ENCODE measurements at regions not wholly inside any gene's neighbourhood (a gene's known extent, or its start where the extent isn't known, plus 50 kb on each side); places are given as distances from the start of the nearest gene placed in this dataset.
"Not testable (repeated sequence)": the region's sequence is repeated elsewhere in the genome, so short reads cannot be mapped to it uniquely, and the experiment has no call there.

DNA sequence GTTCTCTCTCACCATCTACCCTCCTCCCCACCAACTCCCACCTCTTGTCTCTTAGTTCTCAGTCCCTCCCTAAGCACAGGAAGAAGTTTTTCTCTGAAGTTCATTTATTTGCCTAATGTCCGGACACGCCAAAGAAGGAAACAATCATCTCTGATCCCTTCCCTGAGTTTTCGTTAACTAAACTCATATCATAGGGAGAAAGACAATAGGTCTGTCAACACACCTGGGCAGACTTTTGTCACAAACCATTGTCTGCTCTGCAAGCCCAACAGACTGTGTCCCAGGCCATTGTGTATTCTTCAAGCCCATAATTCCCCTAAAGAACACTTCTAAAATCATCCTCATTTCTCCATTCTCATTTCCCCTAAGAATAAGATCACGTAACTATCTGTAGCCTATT is 691.0 kb upstream of the MBL2 start:
- no peak for DNase-seq (ENCODE audit: low spot score)
- in situ Hi-C loops (cut with HindIII; ENCODE audit: low sequenced_read_pairs) = no loop called here

DNA sequence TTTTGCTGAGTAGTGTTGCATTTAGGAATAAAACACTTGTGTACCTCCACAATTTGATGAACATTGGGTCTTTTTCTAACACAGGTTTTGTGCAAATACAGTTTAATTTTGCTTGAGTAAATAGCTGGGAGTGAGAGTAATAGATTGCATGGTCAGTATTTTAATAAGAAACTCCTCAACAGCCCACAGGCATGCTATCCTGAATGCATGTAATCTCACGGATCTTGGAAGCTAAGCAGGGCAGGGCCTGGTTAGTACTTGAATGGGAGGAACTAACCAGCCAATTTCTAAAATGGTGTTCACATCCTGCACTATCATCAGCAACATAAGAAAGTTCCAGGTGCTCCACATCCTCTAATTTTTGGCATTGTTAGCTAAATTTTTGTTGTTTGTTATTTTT is 685.4 kb upstream of the MBL2 start:
- in situ Hi-C loops (cut with HindIII; ENCODE audit: low sequenced_read_pairs) = no loop called here

DNA sequence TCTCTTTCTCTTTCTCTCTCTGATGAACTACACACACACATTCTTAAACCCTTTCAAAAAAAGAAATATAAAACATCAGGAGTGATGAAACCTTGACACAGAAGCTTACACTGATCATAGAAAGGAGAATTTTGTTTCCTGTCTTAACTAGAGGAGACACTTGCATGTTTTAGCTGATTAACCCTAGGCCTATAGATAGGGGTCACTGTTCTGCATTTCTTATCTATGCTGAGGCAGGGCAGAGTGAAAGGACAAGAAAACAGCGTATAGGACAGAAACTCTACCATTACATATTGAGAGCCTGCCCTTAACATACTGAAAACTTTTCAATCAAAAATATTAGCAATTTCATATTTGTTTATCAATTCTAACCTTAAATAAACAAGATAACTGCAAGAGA is 680.6 kb upstream of the MBL2 start:
- in situ Hi-C loops (cut with HindIII; ENCODE audit: low sequenced_read_pairs) = no loop called here
- DNase-seq (ENCODE audit: low spot score) = no peak

More for the DNA sequence above, 685.4 kb upstream of the MBL2 start:
- no peak for DNase-seq (ENCODE audit: low spot score)

DNA sequence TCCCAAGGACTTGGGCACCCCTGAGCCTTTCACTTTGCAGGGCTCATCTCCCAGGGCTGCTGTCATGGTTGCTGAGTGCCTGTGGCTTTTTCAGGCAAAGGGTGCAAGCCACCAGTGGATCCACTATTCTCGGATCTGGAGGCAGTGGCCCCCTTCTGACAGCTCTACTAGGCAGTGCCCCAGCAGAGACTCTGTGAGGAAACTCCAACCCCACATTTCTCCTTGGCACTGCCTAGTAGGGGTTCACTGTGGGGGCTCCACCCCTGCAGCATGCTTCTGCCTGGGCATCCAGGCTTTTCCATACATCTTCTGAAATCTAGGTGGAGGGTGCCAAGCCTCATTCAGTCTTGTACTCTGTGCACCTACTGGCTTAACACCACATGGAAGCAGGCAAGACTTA is 675.0 kb upstream of the MBL2 start:
- in situ Hi-C loops (cut with HindIII; ENCODE audit: low sequenced_read_pairs) = no loop called here
- no peak for DNase-seq (ENCODE audit: low spot score)

DNA sequence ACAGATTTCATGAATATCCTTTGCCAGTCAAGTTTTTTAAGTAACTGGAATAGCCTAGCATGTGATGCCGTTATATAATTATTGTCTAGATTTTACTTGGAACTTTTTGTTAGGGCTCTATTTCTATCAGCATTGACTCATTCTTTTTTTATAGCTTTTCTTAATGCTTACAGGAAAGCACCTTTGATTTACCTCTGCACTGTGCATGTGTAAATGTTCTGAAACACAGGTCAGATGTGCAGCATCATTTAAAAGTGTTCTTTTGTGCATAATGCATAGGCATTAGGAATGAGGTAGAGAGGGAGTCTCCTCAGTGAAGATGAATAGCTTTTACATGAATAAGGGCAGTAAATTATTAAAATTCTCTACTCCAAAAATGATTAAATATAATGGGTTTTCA is 669.3 kb upstream of the MBL2 start:
- no peak for DNase-seq (ENCODE audit: low spot score)
- in situ Hi-C loops (cut with HindIII; ENCODE audit: low sequenced_read_pairs) = no loop called here

GRCh38 chr10:53440601-53441000 is 668.0 kb upstream of the MBL2 start:
- in situ Hi-C loops (cut with HindIII; ENCODE audit: low sequenced_read_pairs) = no loop called here
- DNase-seq (ENCODE audit: low spot score) = no peak

DNA sequence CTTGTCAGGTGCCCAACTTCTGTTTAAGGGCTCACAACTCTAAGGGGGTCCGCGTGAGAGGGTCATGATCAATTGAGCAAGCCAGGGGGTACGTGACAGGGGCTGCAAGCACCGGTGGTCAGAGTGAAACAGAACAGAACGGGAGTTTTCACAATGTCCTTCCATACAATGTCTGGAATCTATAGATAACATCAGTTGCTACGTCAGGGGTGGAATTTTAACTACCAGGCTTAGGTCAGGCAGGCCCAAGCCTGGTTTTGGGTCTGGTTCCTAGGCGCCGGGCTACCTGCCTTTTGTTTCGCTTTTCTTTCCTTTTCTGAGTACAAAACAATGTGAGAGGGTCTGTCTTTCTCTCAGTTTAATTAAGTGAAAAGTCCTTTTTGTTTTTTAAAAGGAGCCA is 666.5 kb upstream of the MBL2 start:
- in situ Hi-C loops (cut with HindIII; ENCODE audit: low sequenced_read_pairs); DNase-seq (ENCODE audit: low spot score): not testable (repeated sequence)

GRCh38 chr10:53434413-53434812 is 661.8 kb upstream of the MBL2 start:
- in situ Hi-C loops (cut with HindIII; ENCODE audit: low sequenced_read_pairs) = no loop called here
- DNase-seq (ENCODE audit: low spot score) = no peak

- no peak for DNase-seq (ENCODE audit: low spot score)
- in situ Hi-C loops (cut with HindIII; ENCODE audit: low sequenced_read_pairs) = no loop called here
Observed at GRCh38 chr10:53432035-53432434, 659.5 kb upstream of the MBL2 start.

GRCh38 chr10:53430974-53431373 is 658.4 kb upstream of the MBL2 start:
- in situ Hi-C loops (cut with HindIII; ENCODE audit: low sequenced_read_pairs) = no loop called here
- DNase-seq (ENCODE audit: low spot score) = no peak

- DNase-seq (ENCODE audit: low spot score) = no peak
- in situ Hi-C loops (cut with HindIII; ENCODE audit: low sequenced_read_pairs) = no loop called here
Observed at GRCh38 chr10:53430127-53430891, 657.7 kb upstream of the MBL2 start.

- in situ Hi-C loops (cut with HindIII; ENCODE audit: low sequenced_read_pairs) = no loop called here
- DNase-seq (ENCODE audit: low spot score) = no peak
Observed at GRCh38 chr10:53422223-53422888, 649.8 kb upstream of the MBL2 start.

- in situ Hi-C loops (cut with HindIII; ENCODE audit: low sequenced_read_pairs) = no loop called here
- DNase-seq (ENCODE audit: low spot score) = no peak
Observed at GRCh38 chr10:53412651-53413050, 640.1 kb upstream of the MBL2 start.

- in situ Hi-C loops (cut with HindIII; ENCODE audit: low sequenced_read_pairs) = no loop called here
- no peak for DNase-seq (ENCODE audit: low spot score)
Observed at GRCh38 chr10:53406532-53406931, 633.9 kb upstream of the MBL2 start.

DNA sequence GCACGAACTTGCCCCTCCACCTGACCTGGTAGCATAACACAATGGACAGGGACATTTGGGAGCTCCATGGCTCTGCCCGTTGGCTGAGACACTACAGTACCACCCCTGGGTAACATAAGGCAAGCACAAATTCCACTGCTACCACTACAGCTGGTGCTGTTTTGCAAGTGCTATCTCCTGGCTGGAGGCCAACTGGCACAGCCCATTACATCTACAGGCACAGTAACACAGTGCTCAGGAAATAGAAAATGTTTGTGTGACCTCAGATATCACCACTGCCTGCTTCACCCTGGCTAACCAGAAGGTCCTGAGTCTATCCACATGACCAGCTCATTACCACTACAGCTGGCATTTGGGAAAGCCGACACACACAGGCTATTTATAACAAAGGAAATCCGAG is 631.1 kb upstream of the MBL2 start:
- DNase-seq (ENCODE audit: low spot score) = no peak
- in situ Hi-C loops (cut with HindIII; ENCODE audit: low sequenced_read_pairs) = no loop called here

- no peak for DNase-seq (ENCODE audit: low spot score)
- in situ Hi-C loops (cut with HindIII; ENCODE audit: low sequenced_read_pairs) = no loop called here
Observed at GRCh38 chr10:53402594-53402993, 630.0 kb upstream of the MBL2 start.

- no peak for DNase-seq (ENCODE audit: low spot score)
- in situ Hi-C loops (cut with HindIII; ENCODE audit: low sequenced_read_pairs) = no loop called here
Observed at GRCh38 chr10:53401536-53401935, 629.0 kb upstream of the MBL2 start.

- in situ Hi-C loops (cut with HindIII; ENCODE audit: low sequenced_read_pairs) = no loop called here
- DNase-seq (ENCODE audit: low spot score) = no peak
Observed at GRCh38 chr10:53396876-53397275, 624.3 kb upstream of the MBL2 start.

GRCh38 chr10:53395449-53395848 is 622.9 kb upstream of the MBL2 start:
- in situ Hi-C loops (cut with HindIII; ENCODE audit: low sequenced_read_pairs) = no loop called here
- DNase-seq (ENCODE audit: low spot score) = no peak

GRCh38 chr10:53387562-53387961 is 615.0 kb upstream of the MBL2 start:
- DNase-seq (ENCODE audit: low spot score) = no peak
- in situ Hi-C loops (cut with HindIII; ENCODE audit: low sequenced_read_pairs) = no loop called here

- in situ Hi-C loops (cut with HindIII; ENCODE audit: low sequenced_read_pairs) = no loop called here
- DNase-seq (ENCODE audit: low spot score) = no peak
Observed at GRCh38 chr10:53382543-53382942, 610.0 kb upstream of the MBL2 start.
